ENCODE measurements at regions not wholly inside any gene's neighbourhood (a gene's known extent, or its start where the extent isn't known, plus 50 kb on each side); places are given as distances from the start of the nearest gene placed in this dataset.

- no peak for TF ChIP-seq POLR2A (IDR thresholded peaks at IDR 0.05)
- TF ChIP-seq CTCF (IDR thresholded peaks at IDR 0.05), result no peak
Observed at GRCh38 chr5:167821151-167821550, 470.3 kb upstream of the WWC1 start.
